GM12865 (cell line): ENCODE measurements at regions not wholly inside any gene's neighbourhood (a gene's known extent, or its start where the extent isn't known, plus 50 kb on each side); places are given as distances from the start of the nearest gene placed in this dataset.
"Not testable (repeated sequence)": the region's sequence is repeated elsewhere in the genome, so short reads cannot be mapped to it uniquely, and the experiment has no call there.

Experiments used
- DNase-seq: peaks from one replicate; pipeline ENCODE4 v3.0.0; 2010; ENCODE audit warnings: low read depth
- H3K4me3 ChIP-seq: 2 replicates; pipeline ENCODE4 v1.5.1; 2011; ENCODE audit warnings: mild to moderate bottlenecking, low read depth, low read length, control low read depth
- CTCF ChIP-seq: IDR thresholded peaks from 2 replicates; pipeline ENCODE4 v1.5.1; 2011; ENCODE audit warnings: low read length, control low read depth, low read depth, inconsistent platforms; ENCODE audit not compliant: insufficient read depth; ENCODE audit errors: missing control alignments

- no peak overlapping the region for H3K4me3 ChIP-seq
- no peak for TF ChIP-seq CTCF
- no peak for DNase-seq
These were observed 583.9 kb downstream of the NTRK3 start for GRCh38 chr15:87672309-87673288.

DNA sequence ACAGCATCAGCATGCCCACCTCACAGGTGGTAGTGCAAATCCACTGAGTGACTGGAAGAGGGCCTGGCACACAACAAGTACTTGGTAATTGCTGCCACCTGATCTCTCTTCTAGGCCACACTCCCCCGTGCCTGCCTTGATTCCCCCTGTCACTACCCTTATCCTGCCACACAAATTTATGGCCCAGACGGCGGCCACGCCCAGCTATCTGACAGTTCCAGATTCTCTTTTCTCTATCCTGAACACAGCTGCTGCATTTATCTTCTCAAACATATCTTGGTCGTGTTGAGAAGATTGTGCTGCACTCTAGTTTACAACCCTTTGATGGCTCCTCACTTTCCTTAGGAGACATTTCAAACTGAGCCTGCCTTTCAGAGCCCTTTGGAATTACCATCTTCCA, 585.2 kb downstream of the NTRK3 start:
- no peak overlapping the region for H3K4me3 ChIP-seq

DNA sequence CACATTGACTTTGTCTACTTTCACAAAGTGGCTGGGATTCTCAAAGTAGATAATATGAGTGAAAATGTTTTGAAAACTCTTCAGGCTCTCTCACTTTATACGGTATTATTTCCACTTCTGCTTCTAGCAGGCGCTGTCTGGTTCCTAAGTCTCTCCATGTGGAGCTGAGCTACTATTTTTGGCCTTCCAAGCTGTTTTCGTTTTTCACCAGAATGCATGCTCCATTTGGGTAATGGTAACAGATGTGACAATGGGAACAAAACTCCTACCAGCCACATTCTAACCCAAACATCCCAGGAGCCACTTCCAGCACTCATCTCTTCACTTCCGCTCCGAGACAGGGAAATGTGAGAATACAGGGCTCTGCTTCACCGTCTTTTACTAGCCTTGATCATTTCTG, 586.7 kb downstream of the NTRK3 start:
- no peak for DNase-seq
- TF ChIP-seq CTCF, result no peak
- H3K4me3 ChIP-seq, result no peak overlapping the region

More for the DNA sequence above, 585.2 kb downstream of the NTRK3 start:
- DNase-seq, result no peak
- no peak for TF ChIP-seq CTCF

- not testable (repeated sequence) for DNase-seq, H3K4me3 ChIP-seq
These were observed 587.6 kb downstream of the NTRK3 start for GRCh38 chr15:87668768-87669564.

DNA sequence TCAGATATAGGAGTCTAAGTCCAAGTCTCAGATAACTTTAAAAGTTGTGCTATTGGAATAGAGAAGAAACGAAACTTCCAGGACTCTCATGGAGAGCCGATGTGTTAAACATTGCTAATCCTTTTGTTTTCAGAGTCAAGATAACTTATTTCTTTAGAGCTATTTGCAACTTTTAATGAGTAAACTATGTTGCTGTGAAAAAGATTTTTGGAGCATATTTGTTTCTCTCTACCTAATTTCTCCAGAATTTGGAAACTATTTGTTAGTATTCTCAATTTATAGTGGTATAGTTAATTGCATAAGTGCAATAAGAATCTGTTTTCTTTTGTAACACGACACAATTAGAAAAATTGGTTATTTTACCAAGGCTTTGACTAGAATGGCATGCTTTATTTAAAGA, 588.9 kb downstream of the NTRK3 start:
- DNase-seq, result no peak
- TF ChIP-seq CTCF, result no peak
- no peak overlapping the region for H3K4me3 ChIP-seq

DNA sequence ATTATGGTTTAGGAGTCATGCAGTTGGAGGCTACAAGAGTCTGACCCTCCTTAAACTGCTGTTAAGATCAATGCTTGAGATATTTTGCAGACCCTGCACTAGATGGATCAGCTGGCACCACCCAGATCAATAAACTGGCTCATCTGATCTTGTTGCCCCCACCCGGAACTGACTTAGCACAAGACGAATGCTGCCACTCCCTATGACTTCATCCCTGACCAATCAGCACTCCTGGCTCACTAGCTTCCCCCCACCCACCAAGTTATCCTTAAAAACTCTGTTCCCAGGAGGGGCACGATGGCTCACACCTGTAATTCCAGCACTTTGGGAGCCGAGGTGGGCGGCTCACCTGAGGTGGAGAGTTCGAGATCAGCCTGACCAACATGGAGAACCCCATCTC, 594.0 kb downstream of the NTRK3 start:
- no peak for DNase-seq
- no peak overlapping the region for H3K4me3 ChIP-seq
- TF ChIP-seq CTCF, result no peak
